ENCODE measurements at regions not wholly inside any gene's neighbourhood (a gene's known extent, or its start where the extent isn't known, plus 50 kb on each side); places are given as distances from the start of the nearest gene placed in this dataset.

- DNase-seq (ENCODE audit: low spot score) = peak; percentile 63
Measured at GRCh38 chr4:173608632-173609031, 78.6 kb upstream of the HAND2 start.

GRCh38 chr4:173591760-173592159 lies 61.7 kb upstream of the HAND2 start:
- DNase-seq (ENCODE audit: low spot score) = no peak

- no peak for DNase-seq (ENCODE audit: low spot score)
Measured at GRCh38 chr4:173590697-173591096, 60.7 kb upstream of the HAND2 start.

- no peak for DNase-seq (ENCODE audit: low spot score)
Measured at GRCh38 chr4:173585876-173586572, 56.0 kb upstream of the HAND2 start.

DNA sequence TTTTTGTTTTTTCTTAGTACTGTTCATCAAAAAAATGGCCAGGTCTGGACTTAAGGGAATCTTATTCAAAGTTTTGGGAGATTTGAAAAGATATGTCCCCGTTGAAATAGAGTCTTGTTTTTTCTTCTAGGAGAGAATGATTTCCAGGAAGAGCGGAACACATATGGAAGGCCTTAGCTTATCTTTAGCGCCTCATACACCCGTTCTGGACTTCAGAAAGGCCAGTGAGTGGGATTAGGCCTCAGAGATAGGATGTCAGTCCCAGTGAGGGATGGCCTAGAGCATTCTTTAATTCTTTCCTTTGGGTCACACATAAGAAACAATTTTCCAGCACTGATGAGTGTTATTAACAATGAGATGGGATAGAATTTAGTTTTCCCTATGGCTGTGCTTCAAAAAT lies 54.5 kb upstream of the HAND2 start:
- no peak for DNase-seq (ENCODE audit: low spot score)
